SW 1271 (cell line): ENCODE measurements at regions not wholly inside any gene's neighbourhood (a gene's known extent, or its start where the extent isn't known, plus 50 kb on each side); places are given as distances from the start of the nearest gene placed in this dataset.

Experiments used
- DNase-seq, 2 experiments: peaks; one replicate each; lab custom pipeline; 2025; lab: John Stamatoyannopoulos, UW

DNA sequence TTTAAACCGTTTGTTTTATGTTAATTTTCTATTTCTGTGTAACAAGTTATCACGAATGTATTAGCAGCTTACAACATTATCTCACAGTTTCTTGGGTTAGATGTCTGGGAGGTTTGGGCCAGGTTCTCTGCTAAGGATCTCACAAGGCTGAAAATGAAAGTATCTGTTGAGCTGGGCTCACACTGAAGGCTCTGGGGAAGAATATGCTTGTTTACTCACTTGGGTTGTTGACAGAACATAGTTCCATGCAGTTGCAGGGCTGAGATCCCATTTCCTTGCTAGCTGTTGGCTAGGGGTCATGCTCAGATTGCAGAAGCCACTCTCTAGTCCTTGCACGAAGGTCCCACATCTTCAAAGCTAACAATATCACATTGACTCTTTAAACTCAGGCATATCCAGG, 266.6 kb upstream of the GNAI1 start:
- no peak for DNase-seq

DNA sequence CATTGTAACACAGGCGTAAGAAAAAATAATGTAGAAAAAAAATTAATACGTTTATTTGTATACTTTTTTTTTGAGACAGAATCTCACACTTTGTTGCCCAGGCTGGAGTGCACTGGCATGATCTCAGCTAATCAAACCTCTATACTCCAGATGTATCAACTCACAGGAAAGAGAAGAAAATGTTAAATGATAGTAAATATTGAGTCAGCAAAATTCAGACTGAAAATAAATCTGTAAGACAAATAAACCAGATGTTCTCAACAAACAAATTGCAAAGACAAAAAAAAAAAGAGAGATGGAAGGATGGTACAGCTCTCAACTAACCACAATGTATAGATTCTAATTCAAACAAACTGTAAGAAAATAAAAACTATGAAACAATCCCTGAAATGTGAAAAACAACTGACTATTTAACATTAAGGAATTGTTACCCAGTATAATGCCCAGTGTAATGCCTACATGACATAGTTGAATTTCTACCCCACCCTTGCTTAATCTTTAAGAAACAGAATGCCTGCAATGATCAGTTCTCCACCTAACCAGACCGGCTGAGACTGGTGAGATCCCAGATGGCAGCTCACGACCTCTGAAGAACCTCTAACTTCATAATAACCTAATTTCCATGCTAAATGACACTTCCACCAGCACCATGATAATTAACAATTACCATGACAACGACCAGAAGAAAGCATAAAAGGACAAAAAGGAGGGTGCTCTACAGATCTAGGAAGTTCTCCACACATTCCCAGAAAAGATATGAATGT, 272.0 kb upstream of the GNAI1 start:
- DNase-seq: no peak

DNA sequence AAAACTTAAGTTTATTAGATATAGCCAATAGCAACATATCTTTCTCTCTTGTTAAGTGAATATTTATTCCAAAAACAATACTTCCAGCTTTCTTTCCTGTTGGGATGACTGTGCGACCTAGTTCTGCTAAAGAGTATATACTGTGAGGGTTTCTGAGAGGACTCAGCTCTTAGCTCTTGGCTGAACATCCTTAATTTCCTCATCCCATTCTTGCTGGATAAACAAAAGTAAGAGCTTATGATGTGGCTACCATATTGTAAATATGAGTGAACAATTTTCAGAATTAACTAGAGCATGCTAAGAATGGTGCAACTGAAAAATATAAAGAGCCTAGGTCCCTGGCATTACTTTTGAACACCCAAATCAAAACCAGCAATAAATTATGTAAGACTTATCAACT, 279.5 kb upstream of the GNAI1 start:
- DNase-seq: no peak

DNA sequence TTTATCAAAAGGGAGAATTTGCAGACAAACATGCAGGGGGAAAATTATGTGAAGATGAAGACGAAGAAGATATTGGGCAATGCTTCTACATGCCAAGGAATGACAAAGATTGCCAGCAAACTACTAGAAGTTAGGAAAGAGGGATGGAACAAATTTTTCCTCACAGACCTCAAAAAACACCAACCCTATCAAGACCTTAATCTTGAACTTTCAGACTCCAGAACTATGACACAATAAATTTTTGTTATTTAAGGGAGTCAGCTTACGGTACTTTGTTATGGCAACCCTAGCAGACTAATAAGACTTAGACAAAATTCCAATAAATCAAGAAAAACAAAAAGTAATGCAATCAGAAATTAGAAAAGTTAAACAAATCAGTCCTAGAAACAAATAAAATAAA, 280.0 kb upstream of the GNAI1 start:
- DNase-seq: no peak

DNA sequence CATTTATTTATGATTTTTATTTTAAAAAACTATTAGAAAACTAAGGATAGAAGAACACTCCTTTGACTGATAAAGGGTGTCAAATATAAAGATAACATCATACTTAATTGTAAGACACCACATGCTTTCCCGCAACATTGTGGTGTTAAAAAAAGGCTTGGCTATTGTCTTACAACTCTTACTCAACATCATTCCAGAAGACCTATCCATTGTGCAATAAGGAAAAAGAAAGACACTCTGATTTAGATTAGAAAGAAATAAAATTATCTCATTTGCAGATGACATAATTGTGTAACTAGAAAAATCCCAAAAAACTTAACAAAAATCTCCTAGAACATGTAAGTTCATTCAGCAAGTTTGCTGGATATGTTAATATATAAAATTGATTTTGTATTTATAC, 296.7 kb upstream of the GNAI1 start:
- no peak for DNase-seq

DNA sequence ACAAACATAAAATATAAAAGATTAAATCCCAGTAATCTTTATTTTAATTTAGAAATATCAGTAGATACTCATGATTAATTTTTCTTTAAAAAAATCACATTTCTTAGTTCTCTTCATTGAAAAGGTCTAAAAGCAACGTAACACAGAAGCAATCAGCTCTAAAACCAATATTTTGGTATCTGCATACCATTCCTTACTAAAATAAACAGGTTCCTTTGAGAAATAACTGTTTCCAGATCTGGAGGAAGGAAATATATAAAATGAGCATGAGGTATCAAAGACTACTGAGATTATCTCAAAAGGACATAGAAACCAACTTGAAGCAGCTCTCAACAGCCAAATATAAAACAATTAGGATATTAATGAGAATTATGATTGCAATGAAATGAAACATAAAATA, 301.0 kb upstream of the GNAI1 start:
- DNase-seq: no peak

DNA sequence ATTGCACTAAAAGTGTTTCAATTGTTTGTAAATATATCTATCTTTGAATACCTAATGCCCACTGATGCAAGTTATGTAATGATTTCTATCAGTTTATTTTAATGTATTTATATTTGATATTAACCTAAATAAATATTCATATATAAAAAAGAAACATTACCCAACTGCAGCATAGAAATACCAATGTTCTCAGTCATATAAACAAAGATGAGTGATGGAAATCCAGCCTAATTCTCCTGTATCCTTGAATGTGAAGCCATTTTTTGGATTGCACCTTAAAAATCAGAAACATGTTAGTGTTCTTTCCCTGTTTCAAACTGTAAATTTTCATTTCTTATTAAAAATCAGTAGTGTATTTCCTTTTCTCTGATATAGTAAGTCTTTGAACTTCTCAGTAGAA, 305.8 kb upstream of the GNAI1 start:
- DNase-seq: no peak

DNA sequence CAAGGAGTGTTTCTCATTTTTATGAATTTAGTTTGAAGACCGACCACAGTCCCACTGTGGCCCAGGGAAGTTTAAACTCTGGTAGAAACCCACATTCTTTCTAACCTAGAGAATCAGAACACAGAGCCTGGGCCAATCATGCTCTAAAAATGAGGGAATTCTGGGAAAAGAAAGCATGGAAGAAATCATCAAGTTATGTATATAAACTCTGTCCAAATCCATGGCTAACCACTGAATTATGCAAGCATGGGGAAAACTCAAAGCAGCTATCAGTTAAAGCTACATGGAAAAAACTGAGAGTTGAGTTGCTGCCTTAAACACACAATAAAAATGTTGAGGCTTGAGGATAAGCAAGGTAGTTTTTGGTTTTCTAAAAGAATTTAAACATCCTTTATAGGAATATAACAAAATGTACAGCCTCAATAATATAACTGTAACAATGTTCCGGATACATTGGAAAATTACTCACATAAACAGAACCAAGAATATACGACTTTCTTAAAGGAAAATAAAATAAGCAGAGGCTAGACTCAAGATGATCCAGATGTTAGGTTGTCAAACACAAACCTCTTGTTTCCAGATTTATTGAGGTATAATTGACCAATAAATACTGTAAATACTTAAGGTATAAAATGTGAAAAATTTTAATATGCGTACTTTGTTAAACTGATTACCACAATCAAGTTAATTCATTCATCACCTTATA, 311.2 kb upstream of the GNAI1 start:
- DNase-seq: no peak

DNA sequence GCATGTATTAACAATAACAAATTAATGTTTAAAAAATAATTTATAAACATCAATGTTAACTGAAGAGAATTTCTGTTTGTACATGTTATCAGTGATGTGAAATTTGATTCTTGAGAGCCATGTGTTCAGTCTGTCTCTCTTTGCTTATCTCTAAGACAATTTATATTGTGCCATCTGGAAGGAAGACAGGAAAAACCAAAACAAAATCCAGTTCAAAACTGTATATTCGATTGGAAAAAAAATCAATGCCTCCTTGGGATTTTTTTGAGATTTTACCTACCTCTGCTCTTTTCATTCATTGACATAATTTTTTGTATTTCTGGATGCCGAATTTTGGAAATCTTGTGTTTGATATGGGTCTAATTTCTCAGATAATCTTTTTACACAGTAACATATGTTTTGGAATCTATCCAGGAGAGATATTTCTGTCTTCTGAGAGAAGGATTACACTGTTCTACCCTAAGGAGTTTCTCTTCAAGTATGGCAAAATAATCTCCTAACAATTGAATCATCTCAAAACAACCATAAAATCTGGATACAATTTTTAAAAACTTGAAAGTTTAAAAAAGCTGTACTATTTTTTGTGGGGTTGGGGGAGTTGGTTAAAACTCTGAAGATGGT, 311.9 kb upstream of the GNAI1 start:
- DNase-seq: no peak

DNA sequence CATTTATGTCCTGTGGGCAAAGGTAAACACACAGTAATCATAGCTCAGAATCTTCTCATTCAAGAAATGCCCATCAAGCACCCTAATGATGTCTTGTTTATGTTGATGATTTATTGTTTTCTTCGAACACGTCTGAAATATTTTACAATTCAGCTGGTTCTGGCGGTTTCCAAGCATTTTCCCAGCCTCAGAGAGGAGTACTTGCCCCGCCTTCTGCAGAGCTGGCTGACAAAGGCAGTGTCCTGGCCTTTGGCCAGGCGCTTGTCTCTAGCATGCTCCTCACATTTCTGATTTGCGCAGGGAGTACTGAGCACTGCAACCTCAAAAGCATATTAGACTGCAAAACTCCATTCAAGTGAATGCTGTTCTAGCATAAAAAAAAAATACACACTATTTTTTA, 314.2 kb upstream of the GNAI1 start:
- no peak for DNase-seq

DNA sequence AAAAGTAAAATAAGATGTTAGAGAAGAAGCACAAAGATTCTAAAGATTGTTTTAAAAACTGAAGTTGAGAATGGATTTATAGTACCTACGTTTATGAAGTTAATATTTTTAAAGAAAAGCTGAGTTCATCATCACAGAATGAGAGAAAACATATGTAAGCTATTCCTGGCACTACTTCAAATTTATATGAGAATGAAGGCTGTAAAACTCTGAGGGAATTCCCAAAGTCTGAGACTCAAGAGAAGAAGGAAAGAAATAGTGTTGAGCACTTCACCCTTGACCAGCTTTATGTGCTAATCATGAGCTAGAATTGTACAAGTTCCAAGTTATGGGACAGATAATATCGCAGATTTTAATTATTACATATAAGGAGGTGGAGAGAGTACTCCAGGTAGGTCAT, 323.7 kb upstream of the GNAI1 start:
- DNase-seq: no peak

DNA sequence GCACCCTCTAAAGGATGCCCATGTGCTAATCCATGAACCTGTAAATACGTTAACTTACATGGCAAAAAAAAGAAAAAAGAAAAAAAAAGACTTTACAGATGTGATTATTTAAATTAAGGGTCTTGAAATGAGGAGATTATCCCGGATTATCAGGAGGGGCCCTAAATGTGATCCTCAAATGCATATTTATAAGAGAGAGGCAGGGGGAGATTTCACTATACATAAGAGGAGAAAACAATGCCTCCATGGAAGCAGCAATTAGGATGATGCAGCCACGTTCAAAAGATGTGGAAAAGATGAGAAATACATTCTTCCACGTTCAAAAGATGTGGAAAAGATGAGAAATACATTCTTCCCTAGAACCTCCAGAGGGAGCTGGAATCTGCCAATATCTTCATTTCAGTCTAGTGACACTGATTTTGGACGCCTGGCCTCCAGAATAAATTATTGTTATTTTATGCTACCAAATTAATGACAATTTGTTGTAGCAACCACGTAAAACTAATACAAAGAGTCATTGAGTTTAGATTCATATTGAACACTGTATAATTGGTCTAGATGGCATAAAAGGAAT, 328.4 kb upstream of the GNAI1 start:
- DNase-seq: peak in 1 of 2 experiments; percentile 6

DNA sequence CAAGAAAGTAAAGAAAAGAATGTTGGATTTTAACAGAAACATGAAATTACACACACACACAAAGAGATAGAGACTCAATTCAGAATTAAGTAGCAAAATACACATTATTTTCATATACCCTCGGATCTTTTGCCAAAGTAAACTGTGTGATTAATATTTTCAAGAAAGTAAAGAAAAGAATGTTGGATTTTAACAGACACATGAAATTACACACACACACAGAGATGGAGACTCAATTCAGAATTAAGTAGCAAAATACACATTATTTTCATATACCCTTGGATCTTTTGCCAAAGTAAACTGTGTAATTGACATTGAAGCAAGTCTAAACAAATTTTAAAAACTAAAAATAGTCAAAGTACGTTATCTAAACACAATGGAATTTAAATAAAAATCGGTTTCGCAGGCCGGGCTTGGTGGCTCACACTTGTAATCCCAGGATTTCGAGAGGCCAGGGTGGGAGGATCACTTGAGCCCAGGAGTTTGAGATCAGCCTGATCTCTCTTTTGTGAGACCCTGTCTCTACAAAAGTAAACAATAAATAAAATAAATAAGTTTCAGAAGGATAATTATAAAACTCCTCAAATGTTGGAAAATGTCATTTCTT, 337.3 kb upstream of the MAGI2 start:
- no peak for DNase-seq

DNA sequence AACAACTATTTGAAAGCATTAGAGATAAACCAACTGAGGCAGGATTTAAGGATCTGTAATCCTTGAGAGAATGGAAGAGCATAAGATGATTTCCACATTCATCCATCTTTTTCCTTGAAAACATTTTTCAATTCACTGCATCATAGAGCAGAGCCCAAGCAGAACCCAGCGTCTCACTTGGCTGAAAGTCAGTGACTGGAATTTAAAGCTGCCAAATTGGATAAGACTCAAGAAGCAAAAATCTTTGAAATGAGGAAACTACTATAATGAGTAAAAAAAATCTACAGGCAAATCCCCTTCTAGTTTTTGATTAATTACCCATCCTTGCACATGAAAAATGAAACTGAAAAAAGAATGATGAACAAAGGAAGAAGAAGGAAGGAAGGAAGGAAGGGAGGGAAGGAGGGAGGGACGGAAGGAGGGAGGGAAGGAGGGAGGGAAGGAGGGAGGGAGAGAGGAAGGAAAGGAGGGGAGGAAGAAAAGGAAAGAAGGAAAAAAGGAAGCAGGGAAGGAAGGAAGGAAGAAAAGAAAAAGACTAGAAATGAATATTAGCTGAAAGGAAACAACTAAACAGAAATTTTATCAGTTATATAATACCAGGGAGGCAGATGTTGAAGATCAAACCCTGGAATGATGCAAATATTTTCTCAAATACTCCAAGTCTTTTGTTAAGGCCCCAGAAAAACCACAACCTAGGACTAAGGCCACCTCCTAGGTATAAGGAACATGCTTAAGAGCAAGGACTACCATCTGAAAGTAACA, 336.3 kb upstream of the MAGI2 start:
- DNase-seq: no peak

DNA sequence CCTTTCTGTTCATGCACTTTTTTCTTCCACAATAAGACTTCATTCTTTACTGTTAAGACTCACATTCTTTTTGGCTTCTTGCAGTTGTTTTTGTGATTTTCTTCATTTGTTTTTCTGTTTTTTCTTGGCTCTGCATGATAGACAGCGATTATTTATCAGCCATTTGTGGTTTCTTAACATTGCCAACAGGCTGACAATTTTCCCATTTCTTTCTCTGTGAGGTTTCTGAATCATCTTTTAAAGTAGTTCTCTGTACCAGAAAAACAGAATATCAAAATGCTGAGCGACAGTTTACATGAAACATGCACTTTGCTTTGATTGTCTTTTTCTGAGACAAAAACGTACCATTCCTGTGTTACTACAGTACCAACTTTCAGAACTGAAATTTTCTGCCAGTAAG, 334.2 kb upstream of the MAGI2 start:
- DNase-seq: no peak

DNA sequence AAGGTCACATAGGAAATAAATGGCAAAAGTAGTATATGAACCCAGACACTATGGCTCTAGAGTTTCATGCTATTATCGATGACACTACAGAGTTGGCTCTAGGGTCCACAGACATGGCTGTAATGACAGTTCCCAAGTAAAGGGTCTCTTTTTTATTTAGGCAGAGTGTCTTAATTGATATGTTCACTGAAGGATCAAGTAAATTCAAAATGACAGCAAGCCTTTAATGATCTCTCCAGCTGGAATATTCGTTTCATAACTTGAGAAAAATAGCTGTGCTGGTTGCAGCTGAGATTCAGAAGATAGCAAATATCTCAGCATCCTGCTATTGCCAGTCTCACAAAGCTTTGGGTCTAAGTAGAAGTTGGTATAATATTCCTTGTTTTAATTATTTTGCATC, 333.6 kb upstream of the MAGI2 start:
- no peak for DNase-seq

DNA sequence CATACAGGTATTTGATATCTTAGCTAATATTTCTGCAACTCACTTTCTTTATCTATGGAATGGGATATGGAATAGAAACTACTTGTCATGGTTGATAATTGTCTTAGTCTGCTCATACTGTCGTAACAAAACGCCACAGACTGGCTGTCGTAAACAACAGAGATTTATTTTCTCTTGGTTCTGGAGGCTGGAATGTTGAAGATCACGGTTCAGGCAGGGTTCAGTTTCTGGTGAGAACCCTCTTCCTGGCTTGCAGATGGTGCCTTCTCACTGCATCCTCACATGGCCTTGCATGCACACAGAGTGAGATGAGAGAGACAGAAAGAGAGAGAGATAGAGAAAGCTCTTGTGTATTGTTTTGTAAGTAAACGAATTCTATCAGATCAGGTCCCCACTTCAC, 332.7 kb upstream of the MAGI2 start:
- DNase-seq: no peak

DNA sequence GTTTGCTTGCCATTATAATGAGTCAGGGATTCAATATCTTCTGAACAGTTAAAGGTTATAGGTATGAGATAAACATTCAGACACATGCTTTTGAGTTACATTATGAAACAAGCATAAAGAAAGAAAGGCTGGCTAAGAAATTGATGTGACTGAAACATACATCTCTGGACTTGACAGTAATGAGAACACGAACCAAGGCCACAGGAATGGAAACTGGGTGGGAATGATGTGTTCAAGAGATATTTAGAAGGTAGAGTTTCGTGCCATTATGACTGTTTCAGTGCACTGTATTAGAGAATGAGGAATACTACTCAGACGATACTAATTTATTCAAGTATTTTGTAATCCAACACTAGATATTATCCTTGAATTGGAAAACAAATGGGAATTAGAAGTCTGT, 332.1 kb upstream of the MAGI2 start:
- DNase-seq: no peak

DNA sequence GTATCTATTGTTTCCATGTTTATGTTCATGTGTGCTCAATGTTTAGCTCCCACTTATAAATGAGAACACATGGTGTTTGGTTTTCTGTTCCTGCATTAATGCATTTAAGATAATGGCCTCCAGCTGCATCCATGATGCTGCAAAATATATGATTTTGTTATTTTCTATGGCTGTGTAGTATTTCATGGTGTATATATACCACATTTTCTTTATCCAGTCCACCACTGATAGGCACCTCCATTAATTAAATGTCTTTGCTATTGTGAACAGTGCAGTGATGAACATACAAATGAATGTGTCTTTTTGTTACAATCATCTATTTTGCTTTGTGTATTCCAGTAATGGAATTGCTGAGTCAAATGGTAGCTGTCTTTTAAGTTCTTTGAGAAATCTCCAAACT, 329.4 kb upstream of the MAGI2 start:
- no peak for DNase-seq

DNA sequence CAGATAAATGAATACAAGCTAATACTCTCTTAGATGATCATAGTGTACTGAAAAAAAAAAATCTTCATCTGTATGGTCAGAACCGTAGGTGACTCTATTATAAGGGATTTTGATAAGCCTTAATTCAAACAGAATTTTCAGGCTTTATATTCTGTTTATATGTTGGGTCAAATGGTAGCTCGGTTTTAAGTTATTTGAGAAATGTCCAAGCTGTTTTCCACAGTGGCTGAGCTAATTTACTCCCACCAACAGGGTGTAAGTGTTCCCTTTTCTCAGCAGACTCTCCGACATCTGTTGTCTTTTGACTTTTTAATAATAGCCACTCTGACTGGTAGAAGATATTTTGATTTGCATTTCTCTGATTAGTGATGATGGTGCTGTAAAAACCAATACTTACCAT, 328.8 kb upstream of the MAGI2 start:
- no peak for DNase-seq

DNA sequence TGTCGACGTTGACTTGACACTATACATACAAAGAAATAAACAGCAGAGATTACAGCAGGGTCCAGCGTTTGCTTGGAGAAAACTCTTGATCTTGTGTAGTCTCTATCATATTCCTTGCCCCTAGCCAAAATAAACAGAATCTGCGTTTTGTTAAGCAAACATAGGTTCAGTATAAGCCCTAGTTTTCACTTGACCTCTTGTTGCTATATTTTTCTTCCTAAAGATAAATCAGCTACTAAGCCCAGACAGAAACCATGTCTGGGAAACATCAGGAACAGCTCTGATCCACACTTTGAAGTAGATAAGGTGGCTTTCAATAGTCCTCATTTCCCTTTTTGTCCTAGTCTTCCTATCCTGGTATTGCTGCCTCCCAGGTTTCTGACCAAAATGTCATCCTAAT, 328.2 kb upstream of the MAGI2 start:
- no peak for DNase-seq
